ENCODE measurements at regions not wholly inside any gene's neighbourhood (a gene's known extent, or its start where the extent isn't known, plus 50 kb on each side); places are given as distances from the start of the nearest gene placed in this dataset.

- TF ChIP-seq, protein P1, sequence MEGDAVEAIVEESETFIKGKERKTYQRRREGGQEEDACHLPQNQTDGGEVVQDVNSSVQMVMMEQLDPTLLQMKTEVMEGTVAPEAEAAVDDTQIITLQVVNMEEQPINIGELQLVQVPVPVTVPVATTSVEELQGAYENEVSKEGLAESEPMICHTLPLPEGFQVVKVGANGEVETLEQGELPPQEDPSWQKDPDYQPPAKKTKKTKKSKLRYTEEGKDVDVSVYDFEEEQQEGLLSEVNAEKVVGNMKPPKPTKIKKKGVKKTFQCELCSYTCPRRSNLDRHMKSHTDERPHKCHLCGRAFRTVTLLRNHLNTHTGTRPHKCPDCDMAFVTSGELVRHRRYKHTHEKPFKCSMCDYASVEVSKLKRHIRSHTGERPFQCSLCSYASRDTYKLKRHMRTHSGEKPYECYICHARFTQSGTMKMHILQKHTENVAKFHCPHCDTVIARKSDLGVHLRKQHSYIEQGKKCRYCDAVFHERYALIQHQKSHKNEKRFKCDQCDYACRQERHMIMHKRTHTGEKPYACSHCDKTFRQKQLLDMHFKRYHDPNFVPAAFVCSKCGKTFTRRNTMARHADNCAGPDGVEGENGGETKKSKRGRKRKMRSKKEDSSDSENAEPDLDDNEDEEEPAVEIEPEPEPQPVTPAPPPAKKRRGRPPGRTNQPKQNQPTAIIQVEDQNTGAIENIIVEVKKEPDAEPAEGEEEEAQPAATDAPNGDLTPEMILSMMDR (IDR thresholded peaks at IDR 0.05), result no peak
- TF ChIP-seq POLR2A (IDR thresholded peaks at IDR 0.05), result no peak
These were observed 71.6 kb upstream of the ANKRD1 start for GRCh38 chr10:90992462-90992861.

All from body of pancreas (tissue), 4 donors.